ENCODE measurements at regions not wholly inside any gene's neighbourhood (a gene's known extent, or its start where the extent isn't known, plus 50 kb on each side); places are given as distances from the start of the nearest gene placed in this dataset.
"Not testable (repeated sequence)": the region's sequence is repeated elsewhere in the genome, so short reads cannot be mapped to it uniquely, and the experiment has no call there.

GRCh38 chr2:6196449-6196848, 504.3 kb downstream of the SOX11 start:
- no peak overlapping the region for H3K4me3 ChIP-seq (ENCODE audit: low read length)
- no peak for DNase-seq (ENCODE audit: low read depth)
- TF ChIP-seq CTCF (conservative IDR thresholded peaks at IDR 0.05; ENCODE audit: low read depth, low read length) = no peak

GRCh38 chr2:6198370-6198919, 506.3 kb downstream of the SOX11 start:
- not testable (repeated sequence) for H3K4me3 ChIP-seq (ENCODE audit: low read length); DNase-seq (ENCODE audit: low read depth)

GRCh38 chr2:6202756-6203155, 510.6 kb downstream of the SOX11 start:
- no peak for TF ChIP-seq CTCF (conservative IDR thresholded peaks at IDR 0.05; ENCODE audit: low read depth, low read length)
- H3K4me3 ChIP-seq (ENCODE audit: low read length) = no peak overlapping the region
- no peak for DNase-seq (ENCODE audit: low read depth)

- no peak for DNase-seq (ENCODE audit: low read depth)
- H3K4me3 ChIP-seq (ENCODE audit: low read length) = no peak overlapping the region
- no peak for TF ChIP-seq CTCF (conservative IDR thresholded peaks at IDR 0.05; ENCODE audit: low read depth, low read length)
These were observed 511.2 kb downstream of the SOX11 start for GRCh38 chr2:6203291-6203959.

GRCh38 chr2:6206882-6207281, 514.7 kb downstream of the SOX11 start:
- TF ChIP-seq CTCF (conservative IDR thresholded peaks at IDR 0.05; ENCODE audit: low read depth, low read length) = no peak

GRCh38 chr2:6211236-6211635, 519.1 kb downstream of the SOX11 start:
- DNase-seq (ENCODE audit: low read depth) = no peak
- no peak overlapping the region for H3K4me3 ChIP-seq (ENCODE audit: low read length)
- TF ChIP-seq CTCF (conservative IDR thresholded peaks at IDR 0.05; ENCODE audit: low read depth, low read length) = no peak

More at GRCh38 chr2:6206882-6207281, 514.7 kb downstream of the SOX11 start:
- H3K4me3 ChIP-seq (ENCODE audit: low read length) = no peak overlapping the region
- no peak for DNase-seq (ENCODE audit: low read depth)

GRCh38 chr2:6212491-6212890, 520.3 kb downstream of the SOX11 start:
- no peak for TF ChIP-seq CTCF (conservative IDR thresholded peaks at IDR 0.05; ENCODE audit: low read depth, low read length)
- DNase-seq (ENCODE audit: low read depth) = no peak
- H3K4me3 ChIP-seq (ENCODE audit: low read length) = no peak overlapping the region

All from retinal pigment epithelial cell (primary cell).